ENCODE measurements at regions not wholly inside any gene's neighbourhood (a gene's known extent, or its start where the extent isn't known, plus 50 kb on each side); places are given as distances from the start of the nearest gene placed in this dataset.

GRCh38 chr13:104357672-104358354 is 1291.6 kb upstream of the SLC10A2 start:
- no peak for TF ChIP-seq CTCF (IDR thresholded peaks at IDR 0.05; ENCODE audit: borderline replicate concordance, control extremely low read depth, extremely low read depth, insufficient read depth, missing control alignments)
- DNase-seq (ENCODE audit: low spot score) = no peak
- in situ Hi-C loops (cut with MboI; ENCODE audit: low sequenced_read_pairs, unreplicated experiment) = no loop called here

GRCh38 chr13:104357174-104357573 is 1291.0 kb upstream of the SLC10A2 start:
- in situ Hi-C loops (cut with MboI; ENCODE audit: low sequenced_read_pairs, unreplicated experiment) = no loop called here
- no peak for TF ChIP-seq CTCF (IDR thresholded peaks at IDR 0.05; ENCODE audit: borderline replicate concordance, control extremely low read depth, extremely low read depth, insufficient read depth, missing control alignments)
- no peak for DNase-seq (ENCODE audit: low spot score)

GRCh38 chr13:104355041-104355670 is 1288.9 kb upstream of the SLC10A2 start:
- TF ChIP-seq CTCF (IDR thresholded peaks at IDR 0.05; ENCODE audit: borderline replicate concordance, control extremely low read depth, extremely low read depth, insufficient read depth, missing control alignments) = no peak
- in situ Hi-C loops (cut with MboI; ENCODE audit: low sequenced_read_pairs, unreplicated experiment) = no loop called here
- no peak for DNase-seq (ENCODE audit: low spot score)

GRCh38 chr13:104327211-104327610 is 1261.0 kb upstream of the SLC10A2 start:
- in situ Hi-C loops (cut with MboI; ENCODE audit: low sequenced_read_pairs, unreplicated experiment) = no loop called here
- no peak for TF ChIP-seq CTCF (IDR thresholded peaks at IDR 0.05; ENCODE audit: borderline replicate concordance, control extremely low read depth, extremely low read depth, insufficient read depth, missing control alignments)
- no peak for DNase-seq (ENCODE audit: low spot score)

GRCh38 chr13:104326523-104326922 is 1260.3 kb upstream of the SLC10A2 start:
- DNase-seq (ENCODE audit: low spot score) = no peak
- in situ Hi-C loops (cut with MboI; ENCODE audit: low sequenced_read_pairs, unreplicated experiment) = no loop called here
- no peak for TF ChIP-seq CTCF (IDR thresholded peaks at IDR 0.05; ENCODE audit: borderline replicate concordance, control extremely low read depth, extremely low read depth, insufficient read depth, missing control alignments)

GRCh38 chr13:104321756-104322155 is 1255.5 kb upstream of the SLC10A2 start:
- no peak for DNase-seq (ENCODE audit: low spot score)
- in situ Hi-C loops (cut with MboI; ENCODE audit: low sequenced_read_pairs, unreplicated experiment) = no loop called here
- TF ChIP-seq CTCF (IDR thresholded peaks at IDR 0.05; ENCODE audit: borderline replicate concordance, control extremely low read depth, extremely low read depth, insufficient read depth, missing control alignments) = no peak

Data from GM13976 (cell line).